ENCODE measurements at regions not wholly inside any gene's neighbourhood (a gene's known extent, or its start where the extent isn't known, plus 50 kb on each side); places are given as distances from the start of the nearest gene placed in this dataset.

GRCh38 chr7:10577866-10578374 lies 395.8 kb upstream of the PHF14 start:
- no peaks in the 10 kb centered on the region for H3K36me3 Mint-ChIP-seq (ENCODE audit: low read depth)

DNA sequence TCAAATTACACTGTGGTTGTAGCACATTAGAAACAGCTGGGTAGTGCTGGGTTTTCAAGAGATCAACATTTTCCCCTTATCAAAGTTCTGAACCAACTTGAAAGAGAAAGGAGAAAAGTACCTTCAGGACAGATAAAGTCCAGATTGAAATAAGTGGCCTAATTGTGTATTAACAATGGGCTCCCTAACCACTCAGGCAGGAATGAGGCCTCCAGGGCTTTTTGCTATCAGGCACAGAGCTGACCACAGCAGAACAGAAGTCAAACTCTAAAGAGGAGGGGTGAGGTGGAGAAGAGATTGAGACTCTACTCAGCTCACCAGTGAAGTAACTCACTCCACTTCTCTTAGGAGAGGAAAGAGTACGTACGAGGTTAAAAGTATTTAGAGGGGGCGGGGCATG lies 394.1 kb upstream of the PHF14 start:
- no peaks in the 10 kb centered on the region for H3K36me3 Mint-ChIP-seq (ENCODE audit: low read depth)
- H3K9me3 Mint-ChIP-seq, result no peaks in the 10 kb centered on the region
- H3K4me1 Mint-ChIP-seq, result no peaks in the 10 kb centered on the region
- TF ChIP-seq, protein P1, sequence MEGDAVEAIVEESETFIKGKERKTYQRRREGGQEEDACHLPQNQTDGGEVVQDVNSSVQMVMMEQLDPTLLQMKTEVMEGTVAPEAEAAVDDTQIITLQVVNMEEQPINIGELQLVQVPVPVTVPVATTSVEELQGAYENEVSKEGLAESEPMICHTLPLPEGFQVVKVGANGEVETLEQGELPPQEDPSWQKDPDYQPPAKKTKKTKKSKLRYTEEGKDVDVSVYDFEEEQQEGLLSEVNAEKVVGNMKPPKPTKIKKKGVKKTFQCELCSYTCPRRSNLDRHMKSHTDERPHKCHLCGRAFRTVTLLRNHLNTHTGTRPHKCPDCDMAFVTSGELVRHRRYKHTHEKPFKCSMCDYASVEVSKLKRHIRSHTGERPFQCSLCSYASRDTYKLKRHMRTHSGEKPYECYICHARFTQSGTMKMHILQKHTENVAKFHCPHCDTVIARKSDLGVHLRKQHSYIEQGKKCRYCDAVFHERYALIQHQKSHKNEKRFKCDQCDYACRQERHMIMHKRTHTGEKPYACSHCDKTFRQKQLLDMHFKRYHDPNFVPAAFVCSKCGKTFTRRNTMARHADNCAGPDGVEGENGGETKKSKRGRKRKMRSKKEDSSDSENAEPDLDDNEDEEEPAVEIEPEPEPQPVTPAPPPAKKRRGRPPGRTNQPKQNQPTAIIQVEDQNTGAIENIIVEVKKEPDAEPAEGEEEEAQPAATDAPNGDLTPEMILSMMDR (IDR thresholded peaks at IDR 0.05; ENCODE audit: unreplicated experiment in 3 of 3), result no peak
- no peaks in the 10 kb centered on the region for H3K27me3 Mint-ChIP-seq (ENCODE audit: low read depth)
- H3K27ac Mint-ChIP-seq, result no peak overlapping the region
- no peak overlapping the region for H3K4me3 Mint-ChIP-seq

More at GRCh38 chr7:10577866-10578374, 395.8 kb upstream of the PHF14 start:
- TF ChIP-seq, protein P1 (IDR thresholded peaks at IDR 0.05; ENCODE audit: unreplicated experiment in 3 of 3), result no peak
- Mint-ChIP-seq H3K4me3 (no peak overlapping the region), H3K9me3 (no peaks in the 10 kb centered on the region), H3K27me3 (ENCODE audit: low read depth) (no peaks in the 10 kb centered on the region), H3K4me1 (no peaks in the 10 kb centered on the region), H3K27ac (no peak overlapping the region)

- no peak overlapping the region for H3K27ac Mint-ChIP-seq
- no peak overlapping the region for H3K4me3 Mint-ChIP-seq
- H3K4me1 Mint-ChIP-seq, result peaks cover 6% of the 10 kb centered on the region
- TF ChIP-seq, protein P1 (IDR thresholded peaks at IDR 0.05; ENCODE audit: unreplicated experiment in 3 of 3), result no peak
- H3K9me3 Mint-ChIP-seq, result no peaks in the 10 kb centered on the region
- no peaks in the 10 kb centered on the region for H3K36me3 Mint-ChIP-seq (ENCODE audit: low read depth)
- H3K27me3 Mint-ChIP-seq (ENCODE audit: low read depth), result no peaks in the 10 kb centered on the region
These were observed 388.8 kb upstream of the PHF14 start for GRCh38 chr7:10584886-10585285.

GRCh38 chr7:10588084-10588483 lies 385.6 kb upstream of the PHF14 start:
- no peaks in the 10 kb centered on the region for H3K9me3 Mint-ChIP-seq
- no peaks in the 10 kb centered on the region for H3K36me3 Mint-ChIP-seq (ENCODE audit: low read depth)
- TF ChIP-seq, protein P1 (IDR thresholded peaks at IDR 0.05; ENCODE audit: unreplicated experiment in 3 of 3), result no peak
- H3K4me3 Mint-ChIP-seq, result no peak overlapping the region
- no peak overlapping the region for H3K27ac Mint-ChIP-seq
- H3K4me1 Mint-ChIP-seq, result peaks cover 6% of the 10 kb centered on the region
- no peaks in the 10 kb centered on the region for H3K27me3 Mint-ChIP-seq (ENCODE audit: low read depth)

- Mint-ChIP-seq H3K9me3 (no peaks in the 10 kb centered on the region), H3K4me3 (no peak overlapping the region), H3K4me1 (no peaks in the 10 kb centered on the region), H3K27me3 (ENCODE audit: low read depth) (no peaks in the 10 kb centered on the region), H3K27ac (no peak overlapping the region), H3K36me3 (ENCODE audit: low read depth) (no peaks in the 10 kb centered on the region)
- TF ChIP-seq, protein P1 (IDR thresholded peaks at IDR 0.05; ENCODE audit: unreplicated experiment in 3 of 3), result no peak
These were observed 381.1 kb upstream of the PHF14 start for GRCh38 chr7:10592604-10593003.

DNA sequence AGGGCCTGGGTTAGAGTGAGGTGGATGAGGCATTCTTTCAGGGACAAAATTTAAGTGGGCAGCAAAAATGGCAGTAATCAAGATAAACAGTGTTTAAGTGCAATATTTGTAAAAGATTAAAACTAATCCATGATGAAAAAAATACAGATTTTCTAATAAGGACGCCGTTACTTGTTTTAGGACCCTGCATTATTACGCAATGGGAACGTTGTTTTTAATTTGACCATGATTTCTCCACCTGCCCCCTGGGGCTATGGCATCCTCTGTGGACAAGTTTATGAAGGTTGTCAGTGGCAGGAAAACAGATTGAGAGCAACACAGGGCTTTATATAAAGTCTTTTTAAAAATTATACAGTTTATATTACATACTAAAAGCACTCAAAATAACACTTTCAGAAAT lies 380.6 kb upstream of the PHF14 start:
- Mint-ChIP-seq H3K27me3 (ENCODE audit: low read depth) (no peaks in the 10 kb centered on the region), H3K4me1 (no peaks in the 10 kb centered on the region), H3K9me3 (no peaks in the 10 kb centered on the region), H3K4me3 (no peak overlapping the region), H3K27ac (no peak overlapping the region), H3K36me3 (ENCODE audit: low read depth) (no peaks in the 10 kb centered on the region)
- TF ChIP-seq, protein P1 (IDR thresholded peaks at IDR 0.05; ENCODE audit: unreplicated experiment in 3 of 3), result no peak
